Astrocyte (in vitro differentiated cells and primary cell): ENCODE measurements at regions not wholly inside any gene's neighbourhood (a gene's known extent, or its start where the extent isn't known, plus 50 kb on each side); places are given as distances from the start of the nearest gene placed in this dataset.

Experiments used
- CTCF ChIP-seq: IDR thresholded peaks from 2 replicates; pipeline ENCODE4 v1.5.1; 2011; ENCODE audit warnings: low read depth, mild to moderate bottlenecking, inconsistent platforms, low read length, moderate library complexity; ENCODE audit not compliant: insufficient read depth
- EZH2 ChIP-seq: IDR thresholded peaks from 2 replicates; pipeline ENCODE4 v1.6.1; 2012; ENCODE audit warnings: mild to moderate bottlenecking, low read length, inconsistent platforms; ENCODE audit not compliant: insufficient read depth

DNA sequence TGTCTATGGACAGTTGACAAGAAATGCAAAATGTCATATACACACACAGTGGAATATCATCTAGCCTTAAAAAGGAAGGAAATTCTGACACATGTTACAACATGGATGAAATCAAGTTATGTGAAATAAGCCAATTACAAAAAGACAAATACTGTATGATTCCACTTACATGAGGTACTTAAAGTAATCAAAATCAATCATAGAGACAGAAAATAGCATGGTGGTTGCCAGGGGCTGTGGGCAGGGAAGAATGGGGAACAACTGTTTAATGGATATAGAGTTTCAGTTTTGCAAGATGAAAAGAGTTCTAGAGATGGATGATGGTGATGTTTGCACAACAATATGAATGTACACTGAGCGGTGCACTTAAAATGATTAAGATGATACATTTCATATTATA is 613.8 kb upstream of the ZNF385D start:
- no peak for TF ChIP-seq EZH2
- TF ChIP-seq CTCF: no peak
